HepG2 (cell line): ENCODE measurements at regions not wholly inside any gene's neighbourhood (a gene's known extent, or its start where the extent isn't known, plus 50 kb on each side); places are given as distances from the start of the nearest gene placed in this dataset.
"Not testable (repeated sequence)": the region's sequence is repeated elsewhere in the genome, so short reads cannot be mapped to it uniquely, and the experiment has no call there.

Experiments used
- ATAC-seq: fragments of 200-7000 bp; cut with Tn5 transposase; 3 replicates; pipeline ENCODE4 v1.9.1; 2020; ENCODE audit warnings: mild to moderate bottlenecking, moderate library complexity
- BruUV-seq: library from RNA; stranded (reverse); fragments of 400-500 nt; replicated peaks from 2 replicates; lab custom pipeline; 2021; lab: Mats Ljungman, UMichigan
- CTCF ChIA-PET: fragments of 300-600 bp; formaldehyde crosslinking; extraction: SDS; loops from one replicate; lab custom pipeline; 2021; ENCODE audit warnings: low total read pairs, inconsistent platforms, low intra/inter-chr PET ratio; lab: Yijun Ruan, JAX
- POLR2A ChIA-PET: fragments of 350-600 bp; sonication (Branson Sonifier 250); formaldehyde crosslinking; loops from one replicate; lab custom pipeline; 2020; ENCODE audit warnings: antibody characterized with exemption, inconsistent platforms; lab: Yijun Ruan, JAX
- DNase-seq: peaks from one replicate; pipeline ENCODE4 v3.0.0-alpha.2; 2015; ENCODE audit warnings: low spot score
- FAIRE-seq: peaks from 3 replicates; lab custom pipeline; 2011; peaks lifted over from hg19 to GRCh38; lab: Jason Lieb, UNC
- H2AFZ ChIP-seq: one replicate; pipeline ENCODE4 v1.6.1; 2011; ENCODE audit warnings: low read length, inconsistent platforms
- H3K27ac ChIP-seq: fragments of 300-600 bp; 3 replicates; pipeline ENCODE4 v1.8.0; 2011; ENCODE audit warnings: mixed run types, mild to moderate bottlenecking, mixed read lengths, low read length, inconsistent platforms; ENCODE audit not compliant: insufficient read depth; ENCODE audit errors: extremely low read length
- H3K27me3 ChIP-seq, 2 experiments: fragments of 200-600 bp in 1 of 2; 2 replicates in 1 of 2; 3 replicates in 1 of 2; pipeline versions ENCODE4 v1.6.0 to v1.8.0; 2011; ENCODE audit warnings: low read length in 2 of 2, mild to moderate bottlenecking in 2 of 2, moderate library complexity in 2 of 2, inconsistent platforms in 1 of 2; ENCODE audit not compliant: insufficient read depth in 2 of 2, control insufficient read depth in 1 of 2
- H3K36me3 ChIP-seq, 2 experiments: fragments of 200-600 bp in 1 of 2; replicated peaks in 1 of 2; 2 replicates in 1 of 2; 3 replicates in 1 of 2; pipeline versions ENCODE4 v1.5.1 to v1.8.0; 2011; ENCODE audit warnings: low read length in 2 of 2, inconsistent platforms in 1 of 2; ENCODE audit not compliant: insufficient read depth in 2 of 2, control insufficient read depth in 1 of 2
- H3K4me1 ChIP-seq: 2 replicates; pipeline ENCODE4 v1.5.1; 2012; ENCODE audit warnings: low read length, inconsistent platforms; ENCODE audit not compliant: insufficient read depth
- H3K4me2 ChIP-seq: 2 replicates; pipeline ENCODE4 v1.6.0; 2011; ENCODE audit warnings: low read depth, low read length, inconsistent platforms
- H3K4me3 ChIP-seq, 3 experiments: fragments of 200-600 bp in 1 of 3; sonication (generic), shearing (Covaris generic) in 1 of 3; replicated peaks in 1 of 3; 2 replicates each; pipeline ENCODE4 v1.5.1; 2011 to 2016; ENCODE audit warnings: low read length in 3 of 3, inconsistent platforms in 2 of 3, low read depth in 2 of 3, mild to moderate bottlenecking in 2 of 3, control low read depth in 1 of 3, mixed read lengths in 1 of 3; ENCODE audit not compliant: insufficient read depth in 1 of 3
- H3K79me2 ChIP-seq: one replicate; pipeline ENCODE4 v1.6.1; 2011; ENCODE audit warnings: low read length, inconsistent platforms; ENCODE audit not compliant: insufficient read depth
- H3K9ac ChIP-seq: 2 replicates; pipeline ENCODE4 v1.6.0; 2011; ENCODE audit warnings: mild to moderate bottlenecking, low read depth, low read length, inconsistent platforms; ENCODE audit not compliant: insufficient read depth
- H3K9me3 ChIP-seq: 2 replicates; pipeline ENCODE4 v1.5.1; 2012; ENCODE audit warnings: mild to moderate bottlenecking, low read length
- H4K20me1 ChIP-seq: 2 replicates; pipeline ENCODE4 v1.6.0; 2011; ENCODE audit warnings: inconsistent platforms, mild to moderate bottlenecking, low read length, moderate library complexity; ENCODE audit not compliant: insufficient read depth
- CENPBD1 ChIP-seq: sonication (generic); formaldehyde crosslinking; IDR thresholded peaks from 2 replicates; pipeline ENCODE4 v1.8.0; 2022; ENCODE audit warnings: missing genetic modification reagents, low read depth, mild to moderate bottlenecking, borderline replicate concordance
- CSRNP2 ChIP-seq: sonication (generic); formaldehyde crosslinking; conservative IDR thresholded peaks from 2 replicates; pipeline ENCODE4 v1.8.0; 2022; ENCODE audit warnings: low read depth, missing genetic modification reagents
- PTBP1 ChIP-seq: fragments of 200-400 bp; formaldehyde crosslinking; IDR thresholded peaks from 2 replicates; pipeline ENCODE4 v1.6.1; 2018; ENCODE audit warnings: low read length, low read depth; ENCODE audit not compliant: poor library complexity, severe bottlenecking
- SCMH1 ChIP-seq: sonication (generic); formaldehyde crosslinking; IDR thresholded peaks from 2 replicates; pipeline ENCODE4 v1.9.0; 2021; ENCODE audit warnings: missing genetic modification reagents, mild to moderate bottlenecking, borderline replicate concordance
- SOX13 ChIP-seq, 3 experiments: fragments of 450-650 bp in 1 of 3; sonication (generic) in 1 of 3; formaldehyde crosslinking in 1 of 3; IDR thresholded peaks in 2 of 3; conservative IDR thresholded peaks in 1 of 3; 2 replicates each; pipeline versions ENCODE4 v1.5.0 to v1.6.1; 2016 to 2020; ENCODE audit warnings: antibody characterized with exemption in 1 of 3, mild to moderate bottlenecking in 1 of 3, missing compliant biosample characterization in 1 of 3, missing genetic modification reagents in 1 of 3, moderate library complexity in 1 of 3
- SRF ChIP-seq: IDR thresholded peaks from 2 replicates; pipeline ENCODE4 v1.6.1; 2011; ENCODE audit warnings: mild to moderate bottlenecking, low read depth, low read length, moderate library complexity
- ZBTB14 ChIP-seq: sonication (generic); formaldehyde crosslinking; IDR thresholded peaks from 2 replicates; pipeline ENCODE4 v1.4.0; 2020; ENCODE audit warnings: missing genetic modification reagents
- ZBTB42 ChIP-seq: sonication (generic); formaldehyde crosslinking; IDR thresholded peaks from 2 replicates; pipeline ENCODE4 v1.5.0; 2020; ENCODE audit warnings: mild to moderate bottlenecking, missing genetic modification reagents
- ZKSCAN5 ChIP-seq: sonication (generic); formaldehyde crosslinking; IDR thresholded peaks from 2 replicates; pipeline ENCODE4 v1.5.1; 2020; ENCODE audit warnings: mild to moderate bottlenecking, missing genetic modification reagents
- ZNF260 ChIP-seq: sonication (generic); formaldehyde crosslinking; IDR thresholded peaks from 2 replicates; pipeline ENCODE4 v1.4.0; 2020; ENCODE audit warnings: missing genetic modification reagents, low read depth, mild to moderate bottlenecking, borderline replicate concordance
- ZNF605 ChIP-seq: sonication (generic); formaldehyde crosslinking; IDR thresholded peaks from 2 replicates; pipeline ENCODE4 v1.8.0; 2022; ENCODE audit warnings: mild to moderate bottlenecking, missing genetic modification reagents
- whole genome bisulfite sequencing: methylation state at CpG from one replicate; pipeline ENCODE4 v1.1.6; 2017; ENCODE audit warnings: low lambda C conversion rate; 5-methylcytosine and 5-hydroxymethylcytosine counted together
- in situ Hi-C: cut with HindIII; loops from 2 replicates; pipeline ENCODE4 v1.10.0; 2017; ENCODE audit warnings: low pct_unique_long_range_greater_than_20kb; ENCODE audit not compliant: extremely low pct_ligation_motif_present
- intact Hi-C: fragments of 100-400 bp; cut with micrococcal nuclease; formaldehyde crosslinking; loops from one replicate; pipeline ENCODE4 v1.10.0; 2022; ENCODE audit not compliant: unreplicated experiment
- TF ChIP-seq, protein P1 (sequence below): IDR thresholded peaks from 2 replicates; pipeline ENCODE4 v1.6.1; 2012; ENCODE audit warnings: low read depth, low read length, improper control_type of control experiment

DNA sequence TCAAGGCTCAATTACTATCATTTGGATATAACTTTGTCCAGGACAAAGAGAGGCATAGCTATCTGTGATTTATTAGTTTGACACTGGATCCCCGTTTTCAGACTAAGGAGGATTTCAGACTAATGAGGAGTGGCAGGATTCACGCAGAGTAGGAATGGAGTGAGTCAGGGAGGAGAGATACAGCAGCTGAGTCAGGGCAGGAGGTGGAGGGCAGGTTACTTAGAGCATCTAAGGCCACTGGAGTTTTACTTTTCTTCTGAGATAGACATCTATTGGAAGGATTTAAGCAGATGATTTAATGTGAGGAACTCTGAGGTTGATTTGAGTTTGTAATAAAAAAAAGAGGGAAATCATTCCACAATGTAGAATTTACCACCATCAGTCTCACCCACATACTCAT lies 110.6 kb downstream of the RPIA start:
- ATAC-seq, in situ Hi-C loops, POLR2A ChIA-PET: not testable (repeated sequence)

DNA sequence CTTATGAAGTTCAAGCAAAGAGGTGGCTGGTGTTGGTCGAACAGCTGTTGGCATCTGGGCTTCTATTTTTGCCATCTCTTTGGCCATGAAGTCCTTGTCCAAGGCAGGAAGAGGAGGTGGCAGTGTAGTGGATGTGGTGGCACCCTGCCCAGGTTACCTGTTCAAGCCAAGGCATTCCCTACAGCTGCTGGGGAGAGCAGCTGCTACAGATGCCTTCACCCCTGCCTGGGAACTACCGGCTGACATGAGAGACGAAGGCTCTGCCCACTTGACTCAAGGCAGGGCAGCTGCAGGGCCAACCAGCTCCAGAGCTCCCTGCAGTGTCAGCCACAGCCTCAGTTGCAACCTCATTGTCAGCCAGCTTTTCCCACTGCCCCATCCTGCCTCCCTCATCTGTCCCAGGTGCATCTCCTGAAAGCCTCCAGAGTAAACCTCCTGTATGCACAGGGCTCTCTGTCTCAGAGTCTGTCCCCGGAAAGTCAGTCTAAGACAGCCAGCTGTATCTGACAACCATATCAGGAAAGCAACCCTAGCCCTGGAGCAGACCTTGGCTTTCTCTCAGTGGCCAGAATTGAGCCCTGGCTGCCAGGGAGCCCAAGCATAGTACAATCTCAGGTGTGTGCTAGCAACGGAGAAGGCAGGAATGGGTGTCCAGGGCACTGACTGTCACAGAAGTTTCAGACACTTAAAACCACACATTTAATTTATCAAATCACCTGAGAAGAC lies 115.9 kb downstream of the RPIA start:
- H2AFZ ChIP-seq: no peak overlapping the region
- POLR2A ChIA-PET: no interaction called here
- H4K20me1 ChIP-seq: no peaks in the 10 kb centered on the region
- peaks cover 1 to 5% of the 10 kb centered on the region in 2 experiments; a peak in 2 of 5 replicates for H3K27me3 ChIP-seq
- DNase-seq: no peak
- CTCF ChIA-PET: no interaction called here
- intact Hi-C loops: no loop called here
- in situ Hi-C loops: no loop called here
- no peaks in the 10 kb centered on the region for H3K9me3 ChIP-seq
- no peak overlapping the region for H3K4me3 ChIP-seq
- no peak overlapping the region for H3K4me2 ChIP-seq
- H3K27ac ChIP-seq: no peak overlapping the region
- H3K36me3 ChIP-seq: no peaks in the 10 kb centered on the region
- WGBS: 0% methylated on average over 3 of the region's 5 CpGs
- no peaks in the 10 kb centered on the region for H3K79me2 ChIP-seq
- BruUV-seq: no TSS peak
- H3K9ac ChIP-seq: no peak overlapping the region
- no peaks in the 10 kb centered on the region for H3K4me1 ChIP-seq
- FAIRE-seq: no peak
- no peak for ATAC-seq
- TF ChIP-seq SCMH1 (CRISPR knock-in tag) (no peak), CENPBD1 (CRISPR knock-in tag) (no peak), SOX13 (IDR thresholded peaks at IDR 0.05) (no peak), SOX13 (CRISPR knock-in tag; conservative IDR thresholded peaks at IDR 0.05 in 1 of 2, IDR thresholded peaks at IDR 0.05 in 1 of 2) (no peak), ZKSCAN5 (CRISPR knock-in tag) (no peak), CSRNP2 (CRISPR knock-in tag) (no peak), ZBTB42 (CRISPR knock-in tag) (no peak), ZBTB14 (CRISPR knock-in tag) (no peak), ZNF605 (CRISPR knock-in tag) (no peak), SRF (no peak), ZNF260 (CRISPR knock-in tag) (no peak), PTBP1 (no peak)
- TF ChIP-seq, protein P1, sequence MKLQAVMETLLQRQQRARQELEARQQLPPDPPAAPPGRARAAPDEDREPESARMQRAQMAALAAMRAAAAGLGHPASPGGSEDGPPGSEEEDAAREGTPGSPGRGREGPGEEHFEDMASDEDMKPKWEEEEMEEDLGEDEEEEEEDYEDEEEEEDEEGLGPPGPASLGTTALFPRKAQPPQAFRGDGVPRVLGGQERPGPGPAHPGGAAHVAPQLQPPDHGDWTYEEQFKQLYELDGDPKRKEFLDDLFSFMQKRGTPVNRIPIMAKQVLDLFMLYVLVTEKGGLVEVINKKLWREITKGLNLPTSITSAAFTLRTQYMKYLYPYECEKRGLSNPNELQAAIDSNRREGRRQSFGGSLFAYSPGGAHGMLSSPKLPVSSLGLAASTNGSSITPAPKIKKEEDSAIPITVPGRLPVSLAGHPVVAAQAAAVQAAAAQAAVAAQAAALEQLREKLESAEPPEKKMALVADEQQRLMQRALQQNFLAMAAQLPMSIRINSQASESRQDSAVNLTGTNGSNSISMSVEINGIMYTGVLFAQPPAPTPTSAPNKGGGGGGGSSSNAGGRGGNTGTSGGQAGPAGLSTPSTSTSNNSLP: no peak

More for the DNA sequence above, 110.6 kb downstream of the RPIA start:
- H4K20me1 ChIP-seq, H3K4me3 ChIP-seq, FAIRE-seq, H3K9me3 ChIP-seq, DNase-seq, intact Hi-C loops, H3K4me1 ChIP-seq, H3K27me3 ChIP-seq, BruUV-seq, H3K4me2 ChIP-seq, CTCF ChIA-PET, H3K9ac ChIP-seq, H3K27ac ChIP-seq, H3K79me2 ChIP-seq, H3K36me3 ChIP-seq, H2AFZ ChIP-seq: not testable (repeated sequence)
- 17% methylated on average over 2 of the region's 2 CpGs for WGBS
